SK-N-SH (cell line): ENCODE measurements at regions not wholly inside any gene's neighbourhood (a gene's known extent, or its start where the extent isn't known, plus 50 kb on each side); places are given as distances from the start of the nearest gene placed in this dataset.

Experiments
- CTCF ChIA-PET: fragments of 300-600, 350-600 bp; formaldehyde crosslinking; extraction: SDS; loops from one replicate; lab custom pipeline; 2021; lab: Yijun Ruan, JAX
- POLR2A ChIA-PET: fragments of 350-600 bp; sonication (Branson Sonifier 250); formaldehyde crosslinking; extraction: SDS; loops from one replicate; lab custom pipeline; 2020; ENCODE audit warnings: antibody characterized with exemption, inconsistent platforms; lab: Yijun Ruan, JAX
- DNase-seq: peaks from one replicate; pipeline ENCODE4 v3.0.0; 2012
- H2AFZ ChIP-seq: fragments of 200-600 bp; sonication (generic); 2 replicates; pipeline ENCODE4 v1.8.1; 2016; ENCODE audit warnings: antibody characterized with exemption, mild to moderate bottlenecking, low read depth
- H3F3A ChIP-seq: fragments of 200-600 bp; sonication (generic); replicated peaks from 2 replicates; pipeline ENCODE3; 2016; ENCODE audit warnings: antibody characterized with exemption, mild to moderate bottlenecking; ENCODE audit not compliant: insufficient read depth
- H3K27ac ChIP-seq, 2 experiments: fragments of 200-500 bp in 1 of 2; fragments of 200-600 bp in 1 of 2; sonication (Bioruptor generic) in 1 of 2; sonication (generic), shearing (Covaris generic) in 1 of 2; 2 replicates each; pipeline versions ENCODE4 v1.5.1 to v1.6.1; 2014 to 2016; ENCODE audit warnings: low read depth in 2 of 2, inconsistent platforms in 1 of 2, low read length in 1 of 2, mild to moderate bottlenecking in 1 of 2, mixed read lengths in 1 of 2
- H3K27me3 ChIP-seq: fragments of 200-600 bp; sonication (generic), shearing (Covaris generic); 2 replicates; pipeline ENCODE4 v1.6.1; 2016; ENCODE audit warnings: mixed run types; ENCODE audit not compliant: insufficient read depth
- H3K36me3 ChIP-seq, 2 experiments: fragments of 200-500 bp in 1 of 2; fragments of 200-600 bp in 1 of 2; sonication (Bioruptor generic) in 1 of 2; sonication (generic) in 1 of 2; replicated peaks in 1 of 2; 2 replicates each; pipeline versions ENCODE3 to v1.5.1; 2014 to 2016; ENCODE audit warnings: low read length in 1 of 2, mild to moderate bottlenecking in 1 of 2; ENCODE audit not compliant: insufficient read depth in 2 of 2, control insufficient read depth in 1 of 2
- H3K4me1 ChIP-seq, 2 experiments: fragments of 200-500 bp in 1 of 2; fragments of 200-600 bp in 1 of 2; sonication (Bioruptor generic) in 1 of 2; sonication (generic), shearing (Covaris generic) in 1 of 2; 2 replicates each; pipeline versions ENCODE4 v1.5.1 to v1.6.1; 2014 to 2016; ENCODE audit warnings: low read depth in 1 of 2, low read length in 1 of 2, mixed run types in 1 of 2; ENCODE audit not compliant: insufficient read depth in 2 of 2, control insufficient read depth in 1 of 2
- H3K4me2 ChIP-seq: fragments of 200-600 bp; sonication (generic), shearing (Covaris generic); 2 replicates; pipeline ENCODE4 v1.6.1; 2017; ENCODE audit warnings: mixed run types
- H3K4me3 ChIP-seq, 2 experiments: fragments of 200-500 bp in 1 of 2; fragments of 200-600 bp in 1 of 2; sonication (Bioruptor generic) in 1 of 2; sonication (generic), shearing (Covaris generic) in 1 of 2; 2 replicates each; pipeline versions ENCODE4 v1.5.1 to v1.8.1; 2014 to 2016; ENCODE audit warnings: low read depth in 2 of 2, inconsistent platforms in 1 of 2, low read length in 1 of 2, mild to moderate bottlenecking in 1 of 2, mixed read lengths in 1 of 2, moderate library complexity in 1 of 2
- H3K79me2 ChIP-seq: fragments of 200-600 bp; sonication (generic); 2 replicates; pipeline ENCODE4 v1.8.1; 2017; ENCODE audit warnings: mild to moderate bottlenecking; ENCODE audit not compliant: insufficient read depth
- H3K9ac ChIP-seq: fragments of 200-600 bp; sonication (generic); 2 replicates; pipeline ENCODE4 v1.6.1; 2017; ENCODE audit warnings: mixed run types
- H3K9me2 ChIP-seq: fragments of 200-600 bp; sonication (generic); 2 replicates; pipeline ENCODE4 v1.6.1; 2017; ENCODE audit warnings: mixed run types
- H3K9me3 ChIP-seq: fragments of 200-600 bp; sonication (generic); 2 replicates; pipeline ENCODE4 v1.6.1; 2017; ENCODE audit warnings: mixed run types, mild to moderate bottlenecking, moderate library complexity
- H4K20me1 ChIP-seq: fragments of 200-600 bp; sonication (generic); 2 replicates; pipeline ENCODE4 v1.6.1; 2017; ENCODE audit warnings: mild to moderate bottlenecking, mixed run types; ENCODE audit not compliant: insufficient read depth
- CHD2 ChIP-seq: fragments of 150-350 bp; IDR thresholded peaks from 2 replicates; pipeline ENCODE4 v1.6.1; 2018; ENCODE audit warnings: low read length; ENCODE audit not compliant: partially characterized antibody
- CTCF ChIP-seq: fragments of 200-600 bp; sonication (generic); IDR thresholded peaks from 2 replicates; pipeline ENCODE4 v1.6.1; 2017; ENCODE audit warnings: antibody characterized with exemption, mild to moderate bottlenecking, moderate library complexity
- EP300 ChIP-seq, 2 experiments: IDR thresholded peaks; 2 replicates each; pipeline versions ENCODE4 v1.4.0 to v1.6.1; 2012; ENCODE audit warnings: borderline replicate concordance in 1 of 2, low read depth in 1 of 2, low read length in 1 of 2
- FOSL2 ChIP-seq: IDR thresholded peaks from 2 replicates; pipeline ENCODE4 v1.4.0; 2012; ENCODE audit warnings: low read depth, mild to moderate bottlenecking, moderate library complexity, borderline replicate concordance
- GATA2 ChIP-seq: sonication (generic); formaldehyde crosslinking; IDR thresholded peaks from 2 replicates; pipeline ENCODE4 v1.5.0; 2020; ENCODE audit warnings: mild to moderate bottlenecking, missing genetic modification reagents
- IRF3 ChIP-seq: fragments of 150-350 bp; IDR thresholded peaks from 2 replicates; pipeline ENCODE4 v1.6.1; 2016; ENCODE audit warnings: mild to moderate bottlenecking, low read depth, low read length
- MEF2A ChIP-seq: IDR thresholded peaks from 2 replicates; pipeline ENCODE4 v1.4.0; 2012; ENCODE audit warnings: low read depth, borderline replicate concordance
- MXI1 ChIP-seq: IDR thresholded peaks from 2 replicates; pipeline ENCODE4 v1.6.1; 2012; ENCODE audit warnings: mild to moderate bottlenecking, low read depth, low read length, improper control_type of control experiment
- NRF1 ChIP-seq: IDR thresholded peaks from 2 replicates; pipeline ENCODE4 v1.6.1; 2012; ENCODE audit warnings: low read depth, mild to moderate bottlenecking, low read length
- POLR2AphosphoS5 ChIP-seq: IDR thresholded peaks from 2 replicates; pipeline ENCODE4 v1.6.1; 2012; ENCODE audit warnings: low read depth, low read length
- RAD21 ChIP-seq: IDR thresholded peaks from 2 replicates; pipeline ENCODE4 v1.6.1; 2012; ENCODE audit warnings: mild to moderate bottlenecking, low read length
- RCOR1 ChIP-seq: fragments of 150-350 bp; IDR thresholded peaks from 2 replicates; pipeline ENCODE4 v1.6.1; 2017; ENCODE audit warnings: antibody characterized with exemption, low read length
- SIN3A ChIP-seq: IDR thresholded peaks from 2 replicates; pipeline ENCODE4 v1.6.1; 2012; ENCODE audit warnings: low read depth, mild to moderate bottlenecking, low read length, moderate library complexity, borderline replicate concordance
- YY1 ChIP-seq: IDR thresholded peaks from 2 replicates; pipeline ENCODE4 v1.4.0; 2012; ENCODE audit warnings: low read depth, mild to moderate bottlenecking
- ZBTB33 ChIP-seq: IDR thresholded peaks from 2 replicates; pipeline ENCODE4 v1.4.0; 2012; ENCODE audit warnings: low read depth, borderline replicate concordance
- WGBS: methylation state at CpG from one replicate; pipeline ENCODE4 v1.1.6; 2017; ENCODE audit warnings: low lambda C conversion rate; 5-methylcytosine and 5-hydroxymethylcytosine counted together

GRCh38 chr13:85719749-85720148 lies 79.5 kb downstream of the SLITRK6 start:
- no peak overlapping the region for H3K4me2 ChIP-seq

GRCh38 chr13:85717921-85718320 lies 81.3 kb downstream of the SLITRK6 start:
- H3F3A ChIP-seq, result peaks cover 3% of the 10 kb centered on the region
- H3K9me2 ChIP-seq, result no peaks in the 10 kb centered on the region
- no peaks in the 10 kb centered on the region; a peak in 1 of 4 replicates for H3K4me1 ChIP-seq
- H3K27ac ChIP-seq, result no peak overlapping the region
- H3K9ac ChIP-seq, result no peak overlapping the region
- ChIA-PET POLR2A (no interaction called here), CTCF (no interaction called here)
- no peak for DNase-seq
- TF ChIP-seq FOSL2, result no peak
- TF ChIP-seq IRF3, result no peak
- no peak for TF ChIP-seq CHD2
- TF ChIP-seq GATA2 (CRISPR knock-in tag), result no peak
- no peak for TF ChIP-seq EP300 (IDR thresholded peaks at IDR 0.05; ENCODE audit: borderline replicate concordance in 1 of 2, low read depth in 1 of 2, low read length in 1 of 2)
- TF ChIP-seq POLR2AphosphoS5, result no peak
- no peak for TF ChIP-seq RAD21
- TF ChIP-seq NRF1, result no peak
- no peak for TF ChIP-seq MEF2A
- no peak for TF ChIP-seq SIN3A
- TF ChIP-seq ZBTB33, result no peak
- no peak for TF ChIP-seq CTCF
- no peak for TF ChIP-seq MXI1
- H3K4me2 ChIP-seq, result no peak overlapping the region
- no peak overlapping the region for H3K4me3 ChIP-seq
- no peaks in the 10 kb centered on the region for H3K9me3 ChIP-seq
- no peak overlapping the region for H2AFZ ChIP-seq
- no peaks in the 10 kb centered on the region for H3K27me3 ChIP-seq
- no peaks in the 10 kb centered on the region for H3K36me3 ChIP-seq
- H4K20me1 ChIP-seq, result no peaks in the 10 kb centered on the region
- WGBS, result over 99% methylated on average over 3 of the region's 3 CpGs
- no peaks in the 10 kb centered on the region for H3K79me2 ChIP-seq

More at GRCh38 chr13:85719749-85720148, 79.5 kb downstream of the SLITRK6 start:
- ChIA-PET POLR2A (no interaction called here), CTCF (no interaction called here)
- no peaks in the 10 kb centered on the region for H3K27me3 ChIP-seq
- no peaks in the 10 kb centered on the region for H3K9me2 ChIP-seq
- H3K9ac ChIP-seq, result no peak overlapping the region
- no peaks in the 10 kb centered on the region for H3K9me3 ChIP-seq
- H3F3A ChIP-seq, result peaks cover 3% of the 10 kb centered on the region
- no peaks in the 10 kb centered on the region; a peak in 1 of 4 replicates for H3K4me1 ChIP-seq
- H2AFZ ChIP-seq, result peak overlapping the region; percentile 2; the same call in 1 of the 2 replicates
- no peaks in the 10 kb centered on the region for H3K79me2 ChIP-seq
- H3K27ac ChIP-seq, result no peak overlapping the region
- H3K4me3 ChIP-seq, result no peak overlapping the region
- TF ChIP-seq MEF2A, result no peak
- TF ChIP-seq RCOR1, result no peak
- no peak for TF ChIP-seq YY1
- TF ChIP-seq, all 33 proteins: peak for 0
- 94% methylated on average over 1 of the region's 1 CpG for WGBS
- no peak for DNase-seq
- no peaks in the 10 kb centered on the region for H3K36me3 ChIP-seq
- H4K20me1 ChIP-seq, result no peaks in the 10 kb centered on the region
